NT2/D1 (cell line): ENCODE measurements at regions not wholly inside any gene's neighbourhood (a gene's known extent, or its start where the extent isn't known, plus 50 kb on each side); places are given as distances from the start of the nearest gene placed in this dataset.

Experiments
- DNase-seq: peaks from one replicate; pipeline ENCODE4 v3.0.0-alpha.2; 2011; ENCODE audit warnings: low read depth, low spot score
- H3K27me3 ChIP-seq: 2 replicates; pipeline ENCODE4 v1.6.0; 2011; ENCODE audit warnings: mild to moderate bottlenecking; ENCODE audit not compliant: insufficient read length, insufficient read depth
- H3K36me3 ChIP-seq: 2 replicates; pipeline ENCODE4 v1.6.1; 2011; ENCODE audit warnings: mild to moderate bottlenecking, low read length, mixed read lengths; ENCODE audit not compliant: insufficient read depth, insufficient read length
- H3K4me1 ChIP-seq: 2 replicates; pipeline ENCODE4 v1.5.1; 2011; ENCODE audit not compliant: insufficient read depth, insufficient read length
- H3K4me3 ChIP-seq: 2 replicates; pipeline ENCODE4 v1.5.1; 2011; ENCODE audit warnings: low read depth; ENCODE audit not compliant: insufficient read length
- H3K9ac ChIP-seq: 2 replicates; pipeline ENCODE4 v1.6.0; 2011; ENCODE audit warnings: low read depth; ENCODE audit not compliant: insufficient read length
- H3K9me3 ChIP-seq: 2 replicates; pipeline ENCODE4 v1.5.1; 2011; ENCODE audit warnings: mild to moderate bottlenecking, low read length; ENCODE audit not compliant: insufficient read depth
- SUZ12 ChIP-seq: IDR thresholded peaks from 2 replicates; pipeline ENCODE4 v1.6.1; 2011; ENCODE audit not compliant: insufficient read length, insufficient read depth; ENCODE audit errors: extremely low read depth
- YY1 ChIP-seq: IDR thresholded peaks from 2 replicates; pipeline ENCODE4 v1.6.1; 2011; ENCODE audit not compliant: insufficient read length, insufficient read depth
- ZNF274 ChIP-seq: IDR thresholded peaks from 2 replicates; pipeline ENCODE4 v1.6.1; 2011; ENCODE audit warnings: mild to moderate bottlenecking, low read depth, low read length

- Histone ChIP-seq H3K36me3 (no peaks in the 10 kb centered on the region), H3K4me1 (no peaks in the 10 kb centered on the region), H3K4me3 (no peak overlapping the region), H3K27me3 (peaks cover 49% of the 10 kb centered on the region), H3K9ac (no peak overlapping the region), H3K9me3 (no peaks in the 10 kb centered on the region)
- TF ChIP-seq SUZ12, result no peak
- TF ChIP-seq YY1, result no peak
- TF ChIP-seq ZNF274, result no peak
- no peak for DNase-seq
These were observed 205.6 kb upstream of the ZNF184 start for GRCh38 chr6:27678469-27678868.

- Histone ChIP-seq H3K4me3 (no peak overlapping the region), H3K4me1 (no peaks in the 10 kb centered on the region), H3K27me3 (peaks cover 70% of the 10 kb centered on the region), H3K9me3 (no peaks in the 10 kb centered on the region), H3K9ac (no peak overlapping the region), H3K36me3 (no peaks in the 10 kb centered on the region)
- no peak for DNase-seq
- TF ChIP-seq YY1, result no peak
- TF ChIP-seq SUZ12, result no peak
- no peak for TF ChIP-seq ZNF274
These were observed 202.0 kb upstream of the ZNF184 start for GRCh38 chr6:27674882-27675281.

GRCh38 chr6:27672113-27672799 lies 199.4 kb upstream of the ZNF184 start:
- no peaks in the 10 kb centered on the region for H3K9me3 ChIP-seq
- no peak for TF ChIP-seq YY1
- no peak for TF ChIP-seq ZNF274
- TF ChIP-seq SUZ12, result no peak
- H3K4me1 ChIP-seq, result no peaks in the 10 kb centered on the region
- no peaks in the 10 kb centered on the region for H3K36me3 ChIP-seq
- peak overlapping the region; percentile 31 for H3K4me3 ChIP-seq
- peaks cover 66% of the 10 kb centered on the region for H3K27me3 ChIP-seq
- H3K9ac ChIP-seq, result no peak overlapping the region
- DNase-seq, result no peak

GRCh38 chr6:27669624-27670301 lies 196.9 kb upstream of the ZNF184 start:
- no peaks in the 10 kb centered on the region for H3K9me3 ChIP-seq
- H3K4me1 ChIP-seq, result no peaks in the 10 kb centered on the region
- peaks cover 84% of the 10 kb centered on the region for H3K27me3 ChIP-seq
- TF ChIP-seq SUZ12 (no peak), YY1 (no peak), ZNF274 (no peak)
- H3K4me3 ChIP-seq, result peak overlapping the region; percentile 24
- no peak overlapping the region for H3K9ac ChIP-seq
- no peaks in the 10 kb centered on the region for H3K36me3 ChIP-seq
- no peak for DNase-seq

- TF ChIP-seq SUZ12 (no peak), ZNF274 (no peak), YY1 (no peak)
- Histone ChIP-seq H3K9me3 (no peaks in the 10 kb centered on the region), H3K27me3 (peaks cover 80% of the 10 kb centered on the region), H3K4me3 (peak overlapping the region; percentile 24), H3K36me3 (no peaks in the 10 kb centered on the region), H3K4me1 (no peaks in the 10 kb centered on the region), H3K9ac (no peak overlapping the region)
- DNase-seq, result no peak
These were observed 196.4 kb upstream of the ZNF184 start for GRCh38 chr6:27669295-27669623.

- H3K4me3 ChIP-seq, result peak overlapping the region; percentile 51
- DNase-seq, result no peak
These were observed 195.8 kb upstream of the ZNF184 start for GRCh38 chr6:27668442-27669294.

More at GRCh38 chr6:27668442-27669294, 195.8 kb upstream of the ZNF184 start:
- TF ChIP-seq YY1, result no peak
- TF ChIP-seq ZNF274, result no peak
- TF ChIP-seq SUZ12, result no peak
- no peaks in the 10 kb centered on the region for H3K9me3 ChIP-seq
- H3K4me1 ChIP-seq, result no peaks in the 10 kb centered on the region
- no peaks in the 10 kb centered on the region for H3K36me3 ChIP-seq
- H3K27me3 ChIP-seq, result peaks cover 74% of the 10 kb centered on the region
- peak overlapping the region; percentile 44 for H3K9ac ChIP-seq
